Cardiac muscle cell (in vitro differentiated cells and primary cell): ENCODE measurements at regions not wholly inside any gene's neighbourhood (a gene's known extent, or its start where the extent isn't known, plus 50 kb on each side); places are given as distances from the start of the nearest gene placed in this dataset.

Experiments used
- DNase-seq, 2 donors: peaks; one replicate each; pipeline versions ENCODE4 v3.0.0 to v3.0.0-alpha.2; 2010 to 2017; ENCODE audit warnings: low read depth in 1 of 2, low spot score in 1 of 2
- H3K27ac ChIP-seq: fragments of 200-600 bp; sonication (generic); 2 replicates; pipeline ENCODE4 v1.5.1; 2016
- H3K27me3 ChIP-seq: fragments of 200-600 bp; sonication (generic); 2 replicates; pipeline ENCODE4 v1.6.0; 2016; ENCODE audit warnings: control low read depth
- H3K36me3 ChIP-seq: fragments of 200-600 bp; sonication (generic); 2 replicates; pipeline ENCODE4 v1.5.1; 2016; ENCODE audit warnings: control low read depth
- H3K4me1 ChIP-seq: fragments of 200-600 bp; sonication (generic); 2 replicates; pipeline ENCODE4 v1.8.1; 2017; ENCODE audit warnings: low read depth, mild to moderate bottlenecking, mixed run types
- H3K4me3 ChIP-seq: fragments of 200-600 bp; sonication (generic); 2 replicates; pipeline ENCODE4 v1.5.1; 2016; ENCODE audit warnings: mild to moderate bottlenecking
- H3K9me3 ChIP-seq: fragments of 200-600 bp; sonication (generic); 2 replicates; pipeline ENCODE4 v1.5.1; 2017; ENCODE audit warnings: low read depth, mild to moderate bottlenecking, control low read depth
- TF ChIP-seq, protein P1 (sequence below): IDR thresholded peaks from 2 replicates; pipeline ENCODE4 v1.5.1; 2012; ENCODE audit warnings: low read depth, mild to moderate bottlenecking, low read length

DNA sequence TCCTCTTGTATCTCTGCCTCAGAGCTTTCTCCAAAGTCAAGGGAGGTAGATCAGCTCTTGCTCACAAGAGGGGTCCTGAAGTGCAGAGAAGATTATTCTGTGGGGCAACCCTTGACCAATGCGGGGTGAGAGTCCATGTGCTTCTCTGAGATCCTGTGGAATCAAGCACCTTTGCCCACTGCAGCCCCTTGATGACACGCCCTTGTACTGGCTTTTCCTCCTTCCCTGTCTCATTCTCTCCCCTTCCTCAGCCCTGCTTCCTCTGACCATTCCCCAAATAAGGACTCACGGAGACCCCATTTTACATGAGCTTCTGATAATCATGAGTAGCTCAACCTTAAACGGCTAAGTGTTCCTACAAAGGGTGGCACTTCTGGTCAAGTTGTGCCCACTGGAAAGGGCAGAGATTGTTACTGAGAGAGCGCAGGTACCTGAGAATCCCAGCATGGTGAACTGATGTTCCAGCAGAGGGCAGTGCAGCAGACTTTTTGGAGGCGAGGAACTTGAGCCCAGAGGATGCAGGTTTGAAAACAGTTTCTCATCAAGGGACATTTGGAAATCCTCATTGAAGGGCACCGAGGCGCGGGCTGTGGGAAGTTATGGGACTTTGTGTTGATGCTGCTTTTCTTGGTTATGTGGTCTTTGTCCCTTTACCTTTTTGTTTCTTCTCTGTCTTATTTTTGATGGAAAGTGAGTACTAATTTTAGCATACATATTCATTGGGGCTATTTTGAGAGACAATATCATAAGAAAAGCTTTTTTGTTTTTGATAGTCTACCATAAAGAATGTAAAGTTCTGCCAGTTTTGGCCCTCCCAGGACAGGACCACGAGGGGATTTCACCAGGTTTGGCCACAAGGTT is 201.3 kb downstream of the RBM46 start:
- Histone ChIP-seq H3K36me3 (no peaks in the 10 kb centered on the region), H3K4me3 (no peak overlapping the region), H3K27me3 (no peaks in the 10 kb centered on the region), H3K27ac (no peak overlapping the region), H3K4me1 (no peaks in the 10 kb centered on the region), H3K9me3 (no peaks in the 10 kb centered on the region)
- TF ChIP-seq, protein P1, sequence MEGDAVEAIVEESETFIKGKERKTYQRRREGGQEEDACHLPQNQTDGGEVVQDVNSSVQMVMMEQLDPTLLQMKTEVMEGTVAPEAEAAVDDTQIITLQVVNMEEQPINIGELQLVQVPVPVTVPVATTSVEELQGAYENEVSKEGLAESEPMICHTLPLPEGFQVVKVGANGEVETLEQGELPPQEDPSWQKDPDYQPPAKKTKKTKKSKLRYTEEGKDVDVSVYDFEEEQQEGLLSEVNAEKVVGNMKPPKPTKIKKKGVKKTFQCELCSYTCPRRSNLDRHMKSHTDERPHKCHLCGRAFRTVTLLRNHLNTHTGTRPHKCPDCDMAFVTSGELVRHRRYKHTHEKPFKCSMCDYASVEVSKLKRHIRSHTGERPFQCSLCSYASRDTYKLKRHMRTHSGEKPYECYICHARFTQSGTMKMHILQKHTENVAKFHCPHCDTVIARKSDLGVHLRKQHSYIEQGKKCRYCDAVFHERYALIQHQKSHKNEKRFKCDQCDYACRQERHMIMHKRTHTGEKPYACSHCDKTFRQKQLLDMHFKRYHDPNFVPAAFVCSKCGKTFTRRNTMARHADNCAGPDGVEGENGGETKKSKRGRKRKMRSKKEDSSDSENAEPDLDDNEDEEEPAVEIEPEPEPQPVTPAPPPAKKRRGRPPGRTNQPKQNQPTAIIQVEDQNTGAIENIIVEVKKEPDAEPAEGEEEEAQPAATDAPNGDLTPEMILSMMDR: peak; percentile 78
- DNase-seq: peak; percentile 70 to 82

DNA sequence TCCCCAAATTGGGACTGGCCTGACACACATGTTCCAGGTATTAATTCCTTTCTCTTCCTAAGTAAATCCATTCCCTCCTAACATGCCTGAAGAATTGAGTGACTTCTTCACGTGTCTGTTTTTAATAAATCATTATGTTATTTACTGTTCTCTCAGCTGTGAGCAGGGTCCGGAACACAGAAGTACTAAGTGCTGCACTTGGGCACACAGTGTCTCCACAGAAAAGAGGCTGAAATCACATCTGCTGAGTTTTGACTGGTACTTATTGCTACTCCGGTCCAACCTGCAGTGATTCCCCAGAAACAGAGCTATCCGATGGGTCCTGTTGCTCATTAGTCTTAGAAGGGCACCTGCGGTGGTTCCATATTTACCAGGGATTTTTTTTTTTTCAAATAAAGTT is 202.6 kb downstream of the RBM46 start:
- no peaks in the 10 kb centered on the region for H3K4me1 ChIP-seq
- H3K9me3 ChIP-seq: no peaks in the 10 kb centered on the region
- no peak overlapping the region for H3K4me3 ChIP-seq
- TF ChIP-seq, protein P1: no peak
- H3K27me3 ChIP-seq: no peaks in the 10 kb centered on the region
- H3K36me3 ChIP-seq: no peaks in the 10 kb centered on the region
- H3K27ac ChIP-seq: no peak overlapping the region
- no peak for DNase-seq

DNA sequence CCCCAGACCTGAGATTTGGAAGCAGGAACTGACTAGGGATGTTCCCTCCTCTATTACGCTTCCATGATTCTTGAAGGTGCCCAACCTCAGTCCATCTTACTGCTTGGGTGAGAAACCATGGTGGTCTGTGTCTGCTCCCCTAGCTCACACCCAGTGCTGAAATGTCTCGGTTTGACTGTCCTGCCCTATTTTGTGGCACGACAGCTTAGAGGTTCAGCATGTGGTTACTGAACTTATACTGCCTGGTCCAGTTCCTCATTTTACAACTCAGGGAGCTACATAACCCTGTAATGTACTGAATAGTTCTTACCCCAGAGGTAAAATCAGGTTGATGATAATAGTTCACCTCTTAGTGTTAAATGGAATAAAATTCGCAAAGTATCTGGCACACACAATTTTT is 203.1 kb downstream of the RBM46 start:
- no peak for DNase-seq
- Histone ChIP-seq H3K4me1 (no peaks in the 10 kb centered on the region), H3K9me3 (no peaks in the 10 kb centered on the region), H3K27ac (no peak overlapping the region), H3K27me3 (no peaks in the 10 kb centered on the region), H3K36me3 (no peaks in the 10 kb centered on the region), H3K4me3 (no peak overlapping the region)
- TF ChIP-seq, protein P1: no peak

DNA sequence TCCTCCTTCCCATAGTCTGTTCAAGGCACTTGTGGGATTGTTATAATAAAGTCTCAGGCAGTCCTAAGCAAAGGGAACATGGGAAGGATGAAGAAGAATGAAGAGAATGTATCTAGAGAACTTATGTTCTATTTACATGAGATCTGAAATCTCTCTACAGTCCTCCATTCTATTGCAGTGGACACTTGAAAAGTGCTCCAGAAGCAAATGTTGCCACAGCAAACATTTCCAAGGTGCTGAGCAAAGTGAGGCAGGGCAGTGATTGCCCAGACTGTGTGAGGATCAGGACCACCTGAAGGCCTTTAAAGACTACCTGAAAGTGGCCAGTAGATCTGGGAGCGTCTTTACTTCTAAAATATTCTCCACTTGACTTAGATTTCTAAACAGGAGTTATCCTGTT is 203.5 kb downstream of the RBM46 start:
- Histone ChIP-seq H3K4me1 (no peaks in the 10 kb centered on the region), H3K27me3 (no peaks in the 10 kb centered on the region), H3K27ac (no peak overlapping the region), H3K9me3 (no peaks in the 10 kb centered on the region), H3K36me3 (no peaks in the 10 kb centered on the region), H3K4me3 (no peak overlapping the region)
- DNase-seq: no peak
- TF ChIP-seq, protein P1: no peak

DNA sequence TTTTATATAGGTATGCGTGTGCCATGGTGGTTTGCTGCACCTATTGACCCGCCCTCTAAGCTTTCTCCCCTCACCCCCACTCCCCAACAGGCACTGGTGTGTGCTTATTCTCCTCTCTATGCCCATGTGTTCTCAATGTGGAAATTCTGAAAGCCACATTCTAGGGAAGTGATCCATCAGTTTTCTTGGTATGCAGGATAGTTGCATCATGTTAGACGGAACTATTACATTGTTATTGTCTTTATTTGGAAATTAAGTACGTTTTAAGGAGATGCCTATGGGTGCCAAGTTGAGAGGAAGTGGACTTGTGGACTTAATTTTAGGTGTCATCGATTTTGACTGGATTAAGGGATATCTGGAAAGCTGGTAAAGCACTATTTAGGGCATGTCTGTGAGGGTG is 204.6 kb downstream of the RBM46 start:
- DNase-seq: peak in 1 of 2 donors; percentile 77
- no peak overlapping the region for H3K4me3 ChIP-seq
- H3K27ac ChIP-seq: no peak overlapping the region
- H3K4me1 ChIP-seq: no peaks in the 10 kb centered on the region
- TF ChIP-seq, protein P1: no peak
- H3K27me3 ChIP-seq: no peaks in the 10 kb centered on the region
- no peaks in the 10 kb centered on the region for H3K36me3 ChIP-seq
- H3K9me3 ChIP-seq: no peaks in the 10 kb centered on the region
